Type B pancreatic cell (in vitro differentiated cells): ENCODE measurements at regions not wholly inside any gene's neighbourhood (a gene's known extent, or its start where the extent isn't known, plus 50 kb on each side); places are given as distances from the start of the nearest gene placed in this dataset.

Source experiments
- DNase-seq: peaks from one replicate; pipeline ENCODE4 v3.0.0; 2021; ENCODE audit warnings: mixed read lengths; ENCODE audit not compliant: unreplicated experiment; ENCODE audit errors: extremely low spot score
- H3K27ac Mint-ChIP-seq: 2 replicates; pipeline ENCODE4 v1.8.0; 2021; ENCODE audit warnings: mild to moderate bottlenecking, mixed read lengths
- H3K27me3 Mint-ChIP-seq: 2 replicates; pipeline ENCODE4 v1.8.0; 2021; ENCODE audit warnings: mixed read lengths
- H3K36me3 Mint-ChIP-seq: 2 replicates; pipeline ENCODE4 v1.8.0; 2021; ENCODE audit warnings: mixed read lengths
- H3K4me1 Mint-ChIP-seq: one replicate; pipeline ENCODE4 v1.8.0; 2021; ENCODE audit warnings: mixed read lengths; ENCODE audit not compliant: unreplicated experiment
- H3K4me3 Mint-ChIP-seq: 2 replicates; pipeline ENCODE4 v1.8.0; 2021; ENCODE audit warnings: mild to moderate bottlenecking, mixed read lengths
- H3K9me3 Mint-ChIP-seq: 2 replicates; pipeline ENCODE4 v1.8.0; 2021; ENCODE audit warnings: mixed read lengths
- TF ChIP-seq, protein P1 (sequence below): fragments of 200-600 bp; sonication (generic); conservative IDR thresholded peaks from 2 replicates; pipeline ENCODE4 v1.5.0; 2021; ENCODE audit warnings: antibody characterized with exemption, mild to moderate bottlenecking

DNA sequence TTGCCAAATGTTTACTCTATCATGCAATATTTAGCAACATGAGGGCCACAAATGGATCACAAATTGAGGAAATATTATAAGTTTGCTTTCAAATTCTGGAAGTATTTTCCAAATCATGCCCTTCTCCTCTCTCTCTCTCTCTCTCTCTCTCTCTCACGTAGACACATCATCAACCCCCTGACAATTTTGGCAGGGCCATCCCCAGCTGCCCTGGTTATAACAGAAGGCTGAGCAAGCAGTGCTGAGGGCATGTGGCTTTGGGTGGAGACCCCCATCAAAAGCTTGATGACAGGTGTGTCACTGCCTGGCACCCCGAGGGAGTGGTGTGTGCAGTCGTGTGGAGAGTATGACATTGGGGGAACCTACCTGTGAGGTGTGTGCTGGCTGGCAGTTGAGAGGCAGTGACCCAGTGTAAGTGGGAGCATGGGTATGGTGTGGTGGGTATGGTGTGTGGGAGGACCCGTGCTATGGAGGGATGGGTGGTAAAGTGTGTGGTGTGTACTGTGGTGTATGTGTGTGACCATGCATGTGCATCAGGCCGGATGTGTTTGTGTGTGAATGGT, 224.5 kb downstream of the TTC32 start:
- H3K27ac Mint-ChIP-seq, result no peak overlapping the region
- DNase-seq, result no peak
- TF ChIP-seq, protein P1, sequence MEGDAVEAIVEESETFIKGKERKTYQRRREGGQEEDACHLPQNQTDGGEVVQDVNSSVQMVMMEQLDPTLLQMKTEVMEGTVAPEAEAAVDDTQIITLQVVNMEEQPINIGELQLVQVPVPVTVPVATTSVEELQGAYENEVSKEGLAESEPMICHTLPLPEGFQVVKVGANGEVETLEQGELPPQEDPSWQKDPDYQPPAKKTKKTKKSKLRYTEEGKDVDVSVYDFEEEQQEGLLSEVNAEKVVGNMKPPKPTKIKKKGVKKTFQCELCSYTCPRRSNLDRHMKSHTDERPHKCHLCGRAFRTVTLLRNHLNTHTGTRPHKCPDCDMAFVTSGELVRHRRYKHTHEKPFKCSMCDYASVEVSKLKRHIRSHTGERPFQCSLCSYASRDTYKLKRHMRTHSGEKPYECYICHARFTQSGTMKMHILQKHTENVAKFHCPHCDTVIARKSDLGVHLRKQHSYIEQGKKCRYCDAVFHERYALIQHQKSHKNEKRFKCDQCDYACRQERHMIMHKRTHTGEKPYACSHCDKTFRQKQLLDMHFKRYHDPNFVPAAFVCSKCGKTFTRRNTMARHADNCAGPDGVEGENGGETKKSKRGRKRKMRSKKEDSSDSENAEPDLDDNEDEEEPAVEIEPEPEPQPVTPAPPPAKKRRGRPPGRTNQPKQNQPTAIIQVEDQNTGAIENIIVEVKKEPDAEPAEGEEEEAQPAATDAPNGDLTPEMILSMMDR, result no peak
- no peak overlapping the region for H3K4me3 Mint-ChIP-seq
- H3K9me3 Mint-ChIP-seq, result no peaks in the 10 kb centered on the region
- H3K4me1 Mint-ChIP-seq, result peaks cover 27% of the 10 kb centered on the region
- peaks cover 20% of the 10 kb centered on the region for H3K27me3 Mint-ChIP-seq
- H3K36me3 Mint-ChIP-seq, result no peaks in the 10 kb centered on the region

DNA sequence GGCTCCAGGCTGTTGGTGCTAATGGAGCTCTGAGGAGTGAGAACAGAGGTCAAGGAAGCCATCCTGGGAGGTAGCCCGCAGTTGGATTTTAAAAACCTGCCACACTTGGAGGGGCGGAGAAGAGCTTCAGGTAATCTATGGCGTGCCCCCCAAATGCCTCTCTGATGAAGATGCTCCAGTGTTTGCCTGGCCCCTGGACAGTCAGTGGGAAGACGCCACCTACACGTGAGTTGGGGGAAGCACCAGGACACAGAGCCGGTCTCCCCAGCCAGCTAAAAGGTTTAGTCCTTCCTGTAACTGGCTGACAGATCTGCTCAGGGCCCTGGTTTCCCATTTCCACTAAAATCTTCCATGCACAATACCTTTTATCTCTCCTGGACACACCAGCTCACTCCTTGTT, 225.0 kb downstream of the TTC32 start:
- Mint-ChIP-seq H3K9me3 (no peaks in the 10 kb centered on the region), H3K4me3 (no peak overlapping the region), H3K36me3 (no peaks in the 10 kb centered on the region), H3K27me3 (peaks cover 22% of the 10 kb centered on the region), H3K27ac (no peak overlapping the region), H3K4me1 (peaks cover 27% of the 10 kb centered on the region)
- TF ChIP-seq, protein P1, result no peak
- no peak for DNase-seq

DNA sequence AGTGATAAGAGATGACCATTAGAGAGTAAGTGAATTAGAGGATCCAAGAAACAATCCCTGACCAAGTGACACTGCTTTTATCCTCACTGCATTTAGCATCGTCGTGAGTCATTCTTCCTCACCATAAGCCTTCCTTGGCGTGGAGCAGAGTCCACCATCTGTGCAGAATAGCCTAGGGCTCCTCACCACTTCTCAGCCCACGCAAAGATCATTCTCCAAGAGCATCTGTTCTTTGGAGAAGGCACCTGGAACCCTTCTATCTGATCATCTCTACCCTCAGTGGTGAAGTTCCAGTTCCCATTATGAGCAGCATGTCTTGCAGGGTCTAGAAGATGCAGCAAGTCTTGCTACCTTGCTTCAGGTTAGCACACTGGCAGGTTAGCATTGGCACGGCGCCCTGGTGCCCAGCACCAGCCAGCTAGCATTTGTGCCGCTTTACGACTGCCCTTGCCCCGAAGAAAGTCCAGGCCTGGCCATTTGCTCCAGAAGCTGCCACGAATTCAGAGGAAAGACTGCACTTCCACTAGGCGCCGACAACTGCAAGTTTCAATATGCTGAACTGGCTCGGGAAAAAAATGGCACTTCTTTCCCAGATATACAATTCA, 225.8 kb downstream of the TTC32 start:
- Mint-ChIP-seq H3K4me1 (peaks cover 28% of the 10 kb centered on the region), H3K36me3 (no peaks in the 10 kb centered on the region), H3K27me3 (peaks cover 23% of the 10 kb centered on the region), H3K27ac (no peak overlapping the region), H3K4me3 (no peak overlapping the region), H3K9me3 (no peaks in the 10 kb centered on the region)
- TF ChIP-seq, protein P1, result no peak
- DNase-seq, result no peak

DNA sequence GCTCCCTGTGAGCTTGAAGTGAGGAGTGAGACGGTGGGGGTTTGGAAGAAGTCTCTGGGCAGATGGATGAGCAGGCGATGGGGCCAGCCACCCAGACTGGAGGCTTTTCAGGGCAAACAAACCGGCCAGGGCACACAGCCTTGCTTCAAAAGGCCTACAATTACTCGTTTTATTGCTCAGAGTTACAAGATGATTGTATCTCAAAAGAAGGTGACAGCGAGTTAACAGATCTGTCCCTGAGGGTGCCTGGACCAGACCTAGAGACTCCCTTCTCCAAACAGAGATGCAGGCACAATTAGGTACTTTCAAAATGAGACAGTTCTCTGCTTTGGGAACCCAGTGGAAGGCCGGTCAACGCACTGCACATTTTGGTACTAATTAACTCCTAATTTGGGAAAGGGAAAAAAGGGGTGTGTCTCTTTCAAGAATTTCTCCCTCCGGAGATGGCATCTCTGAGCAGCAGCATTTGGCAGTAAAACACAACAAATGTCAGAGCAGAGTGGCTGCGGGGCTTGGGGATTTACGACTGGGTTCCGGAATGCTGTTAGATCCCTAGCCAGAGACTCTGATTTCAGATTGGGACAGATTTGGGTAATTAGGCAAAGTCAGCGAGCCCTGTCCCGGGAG, 226.7 kb downstream of the TTC32 start:
- no peaks in the 10 kb centered on the region for H3K9me3 Mint-ChIP-seq
- H3K27ac Mint-ChIP-seq, result no peak overlapping the region
- H3K4me3 Mint-ChIP-seq, result no peak overlapping the region
- no peak for DNase-seq
- no peaks in the 10 kb centered on the region for H3K36me3 Mint-ChIP-seq
- TF ChIP-seq, protein P1, result no peak
- H3K4me1 Mint-ChIP-seq, result peaks cover 34% of the 10 kb centered on the region
- peaks cover 26% of the 10 kb centered on the region for H3K27me3 Mint-ChIP-seq

DNA sequence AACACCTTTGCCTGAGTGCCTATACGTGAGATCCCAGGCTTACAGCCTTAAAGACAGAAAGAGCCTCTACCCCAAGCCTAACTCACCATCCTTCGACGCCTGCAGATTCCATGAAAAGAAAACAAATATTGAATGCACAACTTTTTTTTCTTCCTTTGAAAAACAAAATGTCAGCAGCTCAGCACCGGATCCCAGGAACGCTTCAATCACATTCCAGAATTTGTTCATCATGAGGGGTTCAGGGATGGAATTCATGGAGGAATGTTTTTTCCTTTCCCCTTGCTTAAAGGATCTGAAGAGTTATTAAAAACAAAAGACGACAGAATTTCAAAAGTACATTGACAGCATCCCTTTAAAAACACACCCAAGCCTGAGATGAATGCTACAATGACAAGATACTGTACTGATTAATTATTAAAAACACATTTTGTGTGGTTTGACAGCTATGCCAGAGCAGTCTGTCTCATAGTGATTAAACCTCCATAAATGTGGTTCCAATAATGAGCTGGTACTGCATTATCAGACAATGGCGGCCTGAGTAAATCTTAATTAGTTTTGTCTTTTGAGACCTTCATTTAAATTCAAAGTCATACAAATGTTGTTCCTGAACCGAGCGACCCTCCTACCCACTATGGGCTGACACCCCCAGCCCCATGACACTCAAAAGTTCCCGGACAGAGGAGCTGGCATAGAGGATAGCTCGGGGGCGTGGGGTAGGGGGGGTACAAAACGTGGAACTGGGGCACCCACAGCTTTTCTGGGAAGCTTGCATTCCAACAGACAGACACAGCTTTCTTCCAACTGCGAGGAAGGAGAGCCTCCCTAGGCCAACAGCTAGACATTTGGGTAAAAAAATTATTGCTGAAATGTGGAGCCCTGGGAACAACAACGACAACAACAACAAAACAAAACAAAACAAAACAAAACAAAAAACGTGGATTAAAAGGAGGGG, 227.5 kb downstream of the TTC32 start:
- no peak overlapping the region for H3K27ac Mint-ChIP-seq
- TF ChIP-seq, protein P1, result no peak
- H3K4me1 Mint-ChIP-seq, result peaks cover 39% of the 10 kb centered on the region
- no peak for DNase-seq
- no peak overlapping the region for H3K4me3 Mint-ChIP-seq
- no peaks in the 10 kb centered on the region for H3K9me3 Mint-ChIP-seq
- no peaks in the 10 kb centered on the region for H3K36me3 Mint-ChIP-seq
- H3K27me3 Mint-ChIP-seq, result peaks cover 31% of the 10 kb centered on the region
